ENCODE measurements at regions not wholly inside any gene's neighbourhood (a gene's known extent, or its start where the extent isn't known, plus 50 kb on each side); places are given as distances from the start of the nearest gene placed in this dataset.
"Not testable (repeated sequence)": the region's sequence is repeated elsewhere in the genome, so short reads cannot be mapped to it uniquely, and the experiment has no call there.

GRCh38 chr3:150328654-150329040, 79.5 kb upstream of the TSC22D2 start:
- no peak for DNase-seq (ENCODE audit: low spot score)

GRCh38 chr3:150327678-150328653, 80.1 kb upstream of the TSC22D2 start:
- DNase-seq (ENCODE audit: low spot score) = no peak

DNA sequence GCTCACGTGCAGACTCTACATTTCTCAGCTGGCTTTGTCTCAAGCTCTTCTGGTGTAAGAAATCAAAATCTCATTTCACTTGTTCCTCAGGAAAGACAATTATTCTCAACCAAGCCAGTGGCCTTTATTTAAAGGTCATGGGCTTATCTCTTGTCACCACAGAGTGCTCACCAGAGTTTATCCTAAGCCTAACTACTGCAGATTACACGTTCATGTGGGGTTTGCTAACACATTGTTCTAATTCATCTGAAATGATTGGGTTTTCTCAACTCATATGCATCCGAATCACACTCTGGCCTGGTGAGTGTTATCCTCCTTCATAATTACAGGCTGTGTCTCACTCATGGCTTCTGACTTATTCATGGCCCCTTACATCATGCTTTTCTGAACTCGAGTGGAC, 83.3 kb upstream of the TSC22D2 start:
- DNase-seq (ENCODE audit: low spot score) = no peak

- no peak for DNase-seq (ENCODE audit: low spot score)
Measured at GRCh38 chr3:150324245-150324644, 83.9 kb upstream of the TSC22D2 start.

DNA sequence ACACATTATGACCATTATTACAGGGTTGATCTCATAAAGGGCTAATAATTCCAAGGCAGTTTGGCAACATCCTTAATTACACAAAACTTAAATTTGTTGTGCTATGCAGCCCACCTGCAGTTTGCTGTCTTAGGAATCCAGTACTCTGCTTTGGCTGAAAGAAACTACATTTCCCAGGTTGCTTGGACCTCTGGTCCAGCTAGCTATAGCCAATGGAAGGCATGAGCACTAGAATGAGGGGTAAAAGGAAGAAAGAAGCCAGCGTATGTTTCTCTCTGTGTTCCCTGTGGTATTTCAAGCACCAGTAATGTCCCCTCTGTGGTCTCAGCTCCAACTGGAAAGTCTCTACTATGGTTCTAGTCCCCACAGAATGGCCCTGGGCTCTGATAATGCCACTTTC, 84.3 kb upstream of the TSC22D2 start:
- DNase-seq (ENCODE audit: low spot score) = no peak

GRCh38 chr3:150323091-150323490, 85.0 kb upstream of the TSC22D2 start:
- DNase-seq (ENCODE audit: low spot score) = not testable (repeated sequence)

DNA sequence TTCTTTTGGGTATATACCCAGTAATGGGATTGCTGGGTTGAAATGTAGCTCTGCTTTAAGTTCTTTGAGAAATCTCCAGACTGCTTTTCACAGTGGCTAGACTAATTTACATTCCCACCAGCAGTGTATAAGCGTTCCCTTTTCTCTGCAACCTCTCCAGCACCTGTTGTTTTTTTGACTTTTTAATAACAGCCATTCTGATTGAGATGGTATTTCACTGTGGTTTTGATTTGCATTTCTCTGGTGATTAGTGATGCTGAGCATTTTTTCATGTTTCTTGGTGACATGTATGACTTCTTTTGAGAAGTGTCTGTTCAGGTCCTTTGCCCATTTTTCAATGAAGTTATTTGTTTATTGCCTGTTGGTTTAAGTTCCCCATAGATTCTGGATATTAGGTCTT, 87.1 kb upstream of the TSC22D2 start:
- DNase-seq (ENCODE audit: low spot score) = not testable (repeated sequence)

DNA sequence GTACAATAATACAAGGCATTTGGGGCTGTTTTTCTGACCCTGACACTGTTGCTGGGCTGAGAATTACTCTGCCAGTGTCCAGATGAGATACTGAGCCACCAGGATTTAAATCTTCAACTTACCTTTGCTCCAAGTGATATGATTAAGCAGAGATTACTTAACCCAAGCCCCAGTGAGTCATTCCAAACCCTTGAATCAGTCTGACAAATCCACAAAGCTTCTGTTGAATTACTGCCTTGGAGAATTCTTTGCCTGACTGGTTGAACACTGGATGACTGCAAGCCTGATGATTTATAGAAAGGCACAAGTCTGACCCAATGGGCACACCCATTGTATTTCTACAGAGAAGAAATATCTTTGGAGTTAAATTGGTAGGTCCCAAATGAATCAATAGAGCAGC, 88.2 kb upstream of the TSC22D2 start:
- no peak for DNase-seq (ENCODE audit: low spot score)

GRCh38 chr3:150317469-150317868, 90.6 kb upstream of the TSC22D2 start:
- no peak for DNase-seq (ENCODE audit: low spot score)

GRCh38 chr3:150315721-150316120, 92.4 kb upstream of the TSC22D2 start:
- DNase-seq (ENCODE audit: low spot score) = no peak

GRCh38 chr3:150314248-150315004, 93.7 kb upstream of the TSC22D2 start:
- DNase-seq (ENCODE audit: low spot score) = no peak

- no peak for DNase-seq (ENCODE audit: low spot score)
Measured at GRCh38 chr3:150312018-150312657, 96.0 kb upstream of the TSC22D2 start.

- no peak for DNase-seq (ENCODE audit: low spot score)
Measured at GRCh38 chr3:150311156-150311555, 96.9 kb upstream of the TSC22D2 start.

DNA sequence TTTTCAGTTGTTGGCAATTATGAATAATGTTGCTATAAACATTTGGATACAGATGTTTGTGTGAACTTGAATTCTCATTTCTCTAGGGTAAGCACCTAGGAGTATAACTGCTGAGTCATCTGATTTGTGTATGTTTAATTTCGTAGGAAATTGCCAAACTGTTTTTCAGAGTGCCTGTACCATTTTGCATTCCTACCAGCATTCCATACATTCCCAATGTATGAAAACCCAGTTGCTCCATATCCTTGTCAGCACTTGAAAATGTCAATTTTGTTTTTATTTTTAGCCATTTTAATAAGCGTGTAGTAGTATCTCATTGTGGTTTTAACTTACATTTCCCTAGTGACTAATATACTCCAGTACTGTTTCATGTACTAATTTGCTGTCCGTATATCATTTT, 98.5 kb upstream of the TSC22D2 start:
- no peak for DNase-seq (ENCODE audit: low spot score)

GRCh38 chr3:150309257-150309542, 98.9 kb upstream of the TSC22D2 start:
- no peak for DNase-seq (ENCODE audit: low spot score)

DNA sequence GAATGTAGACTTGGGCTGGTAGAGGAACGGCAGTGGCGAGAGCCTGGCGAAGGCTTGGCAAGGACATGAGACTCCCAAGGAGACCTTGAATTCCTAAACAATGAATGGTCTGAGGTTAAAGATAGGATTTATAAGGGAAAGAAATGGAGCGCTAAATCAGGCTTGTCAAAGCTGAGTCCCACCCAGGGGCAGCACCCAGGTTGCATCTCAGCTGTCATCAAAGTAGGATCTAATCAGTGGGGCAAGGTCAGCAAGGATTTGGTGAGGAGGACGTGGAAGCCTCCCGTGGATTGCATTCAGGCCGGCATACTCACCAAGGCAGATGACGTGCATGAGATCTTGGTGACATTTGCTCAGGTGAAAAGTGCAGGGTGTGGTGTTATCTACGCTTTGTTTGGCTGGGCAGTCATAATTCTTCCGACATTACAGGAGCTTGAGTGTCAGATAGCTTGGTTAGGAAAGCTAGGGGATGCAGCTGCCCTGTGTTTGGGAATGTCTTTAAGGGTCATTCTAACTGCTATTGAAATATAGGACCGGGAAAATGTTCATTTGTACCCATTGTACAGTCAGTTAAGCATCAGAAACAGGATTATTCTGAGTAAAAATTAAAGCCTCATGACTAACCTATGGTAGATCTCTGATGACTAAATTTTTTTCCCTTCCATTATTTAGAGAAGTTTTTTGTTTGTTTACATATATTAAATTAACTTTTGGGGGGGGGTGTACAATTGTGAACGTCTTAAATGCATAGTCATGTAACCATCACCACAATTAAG, 99.4 kb upstream of the TSC22D2 start:
- no peak for DNase-seq (ENCODE audit: low spot score)

- DNase-seq (ENCODE audit: low spot score) = no peak
Measured at GRCh38 chr3:150308037-150308319, 100.1 kb upstream of the TSC22D2 start.

GRCh38 chr3:150307311-150308036, 100.6 kb upstream of the TSC22D2 start:
- no peak for DNase-seq (ENCODE audit: low spot score)

GRCh38 chr3:150306906-150307305, 101.2 kb upstream of the TSC22D2 start:
- DNase-seq (ENCODE audit: low spot score) = no peak

DNA sequence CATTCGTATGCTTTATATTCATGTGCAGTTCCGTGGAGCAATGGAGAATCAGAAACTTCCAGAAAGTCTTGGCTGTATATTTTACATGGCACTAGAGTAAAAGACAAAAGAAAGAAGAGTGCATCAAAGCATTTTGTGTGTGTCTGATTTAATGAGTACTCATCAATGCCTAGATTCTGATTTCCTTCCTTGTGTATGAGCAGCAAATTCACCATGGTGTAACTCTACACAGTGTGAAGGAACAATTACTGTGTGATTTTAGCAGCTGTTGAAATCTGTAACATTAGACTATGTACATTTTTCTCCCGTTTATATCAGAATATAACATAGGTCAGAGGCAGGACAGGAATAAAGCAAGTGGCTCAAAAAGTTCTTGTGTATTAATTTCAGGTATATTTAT, 102.0 kb upstream of the TSC22D2 start:
- DNase-seq (ENCODE audit: low spot score) = no peak

DNA sequence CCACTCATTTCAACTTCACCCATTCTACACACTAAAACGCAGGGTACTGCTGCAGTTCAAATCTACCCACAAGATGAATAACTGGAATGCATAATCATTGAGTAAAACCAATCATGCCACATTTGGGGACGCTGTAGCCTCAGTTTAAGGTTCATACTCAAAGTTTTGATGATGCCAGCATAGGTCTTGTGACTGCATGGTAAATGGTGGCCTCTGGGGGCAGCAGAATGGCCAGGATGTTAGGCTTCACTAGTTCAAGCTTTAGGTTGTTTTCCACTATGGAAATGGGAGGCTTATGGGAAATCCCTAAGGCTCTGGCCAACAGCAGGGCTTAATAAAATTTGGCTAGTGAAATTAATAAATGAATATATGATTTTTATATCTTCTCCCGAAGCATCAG, 104.3 kb upstream of the TSC22D2 start:
- no peak for DNase-seq (ENCODE audit: low spot score)

DNA sequence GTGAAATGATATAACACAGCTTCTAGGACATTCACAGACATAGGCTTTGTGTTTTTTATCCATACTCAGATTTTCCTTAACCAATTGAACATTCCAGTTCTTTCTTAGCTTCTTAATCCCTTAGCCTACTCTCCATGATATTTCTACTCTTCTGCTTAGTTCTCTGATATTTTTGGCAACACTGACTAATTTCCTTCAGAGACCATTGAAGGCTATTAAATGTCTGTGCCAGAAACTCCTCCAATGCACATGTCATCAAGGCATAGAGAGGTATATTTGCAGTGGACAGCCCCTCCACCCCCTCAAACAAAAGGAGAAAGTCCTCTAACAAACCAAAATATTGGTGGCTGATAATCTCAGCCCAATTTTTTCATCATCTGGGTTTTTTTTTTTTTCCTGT, 105.9 kb upstream of the TSC22D2 start:
- DNase-seq (ENCODE audit: low spot score) = no peak
